GM12891 (cell line): ENCODE measurements at regions not wholly inside any gene's neighbourhood (a gene's known extent, or its start where the extent isn't known, plus 50 kb on each side); places are given as distances from the start of the nearest gene placed in this dataset.

Source experiments
- POLR2A ChIP-seq: IDR thresholded peaks from 2 replicates; pipeline ENCODE4 v1.6.1; 2011; ENCODE audit warnings: low read depth, low read length, control low read depth
- POLR2AphosphoS5 ChIP-seq: IDR thresholded peaks from 2 replicates; pipeline ENCODE4 v1.6.1; 2011; ENCODE audit warnings: low read depth, low read length, control low read depth
- POU2F2 ChIP-seq: IDR thresholded peaks from 2 replicates; pipeline ENCODE4 v1.6.1; 2011; ENCODE audit warnings: low read depth, mild to moderate bottlenecking, control low read depth, low read length, moderate library complexity
- SPI1 ChIP-seq: IDR thresholded peaks from 2 replicates; pipeline ENCODE4 v1.6.1; 2011; ENCODE audit warnings: low read depth, low read length, control low read depth
- TAF1 ChIP-seq: IDR thresholded peaks from 2 replicates; pipeline ENCODE4 v1.6.1; 2011; ENCODE audit warnings: low read depth, low read length, control low read depth

- TF ChIP-seq TAF1 (no peak), POLR2A (no peak), POLR2AphosphoS5 (no peak), POU2F2 (no peak), SPI1 (no peak)
These were observed 244.4 kb upstream of the MGAT5 start for GRCh38 chr2:134009440-134009839.
